ENCODE measurements at regions not wholly inside any gene's neighbourhood (a gene's known extent, or its start where the extent isn't known, plus 50 kb on each side); places are given as distances from the start of the nearest gene placed in this dataset.

- TF ChIP-seq CTCF (IDR thresholded peaks at IDR 0.05; ENCODE audit: poor library complexity, severe bottlenecking) (no peak), EP300 (conservative IDR thresholded peaks at IDR 0.05; ENCODE audit: poor library complexity, severe bottlenecking) (no peak), REST (IDR thresholded peaks at IDR 0.05; ENCODE audit: borderline replicate concordance) (no peak)
Measured at GRCh38 chr20:10987651-10988383, 314.0 kb upstream of the JAG1 start.

Measured in neural cell (in vitro differentiated cells).